ENCODE measurements at regions not wholly inside any gene's neighbourhood (a gene's known extent, or its start where the extent isn't known, plus 50 kb on each side); places are given as distances from the start of the nearest gene placed in this dataset.

GRCh38 chr5:28512648-28513047, 1474.3 kb upstream of the CDH9 start:
- no peak for ATAC-seq
- DNase-seq (ENCODE audit: low spot score), result no peak

DNA sequence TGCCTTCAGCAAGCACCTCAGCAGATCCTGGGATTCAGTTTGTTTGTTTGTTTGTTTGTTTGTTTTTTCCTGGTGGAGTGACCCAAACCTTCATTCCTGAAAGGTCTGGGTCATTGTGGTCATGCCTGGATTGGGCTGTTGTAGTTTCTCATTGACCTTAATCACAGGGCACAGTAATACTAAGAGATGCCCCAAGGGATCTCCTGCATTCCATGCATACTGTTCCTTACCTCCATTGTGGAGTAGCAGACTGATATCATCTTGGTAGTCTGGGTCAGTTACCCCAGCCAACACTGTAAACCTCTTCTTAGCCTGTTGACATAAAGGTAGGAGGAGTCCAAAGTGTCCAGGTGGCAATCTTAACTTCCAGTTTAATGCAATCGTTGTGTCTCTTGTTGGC, 1466.7 kb upstream of the CDH9 start:
- no peak for ATAC-seq
- no peak for DNase-seq (ENCODE audit: low spot score)

DNA sequence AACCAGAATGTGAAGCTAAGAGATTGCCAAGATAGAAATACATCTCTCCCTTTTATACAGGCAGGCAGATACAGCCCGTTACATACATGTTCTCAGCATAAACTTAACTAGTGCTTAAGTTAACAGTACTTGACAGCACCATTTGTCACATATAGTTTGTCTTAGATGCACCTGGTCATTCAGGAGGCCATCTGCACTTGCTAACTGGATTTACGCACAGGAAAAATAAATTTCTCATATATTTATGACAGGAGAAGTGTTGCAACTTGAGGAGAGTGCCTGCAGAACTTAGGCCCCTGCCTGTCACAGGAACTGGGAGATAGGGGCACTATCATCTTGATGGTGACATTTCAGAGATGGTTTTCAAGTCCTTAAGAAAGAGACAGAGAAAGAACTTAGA, 1462.1 kb upstream of the CDH9 start:
- ATAC-seq, result no peak
- no peak for DNase-seq (ENCODE audit: low spot score)

DNA sequence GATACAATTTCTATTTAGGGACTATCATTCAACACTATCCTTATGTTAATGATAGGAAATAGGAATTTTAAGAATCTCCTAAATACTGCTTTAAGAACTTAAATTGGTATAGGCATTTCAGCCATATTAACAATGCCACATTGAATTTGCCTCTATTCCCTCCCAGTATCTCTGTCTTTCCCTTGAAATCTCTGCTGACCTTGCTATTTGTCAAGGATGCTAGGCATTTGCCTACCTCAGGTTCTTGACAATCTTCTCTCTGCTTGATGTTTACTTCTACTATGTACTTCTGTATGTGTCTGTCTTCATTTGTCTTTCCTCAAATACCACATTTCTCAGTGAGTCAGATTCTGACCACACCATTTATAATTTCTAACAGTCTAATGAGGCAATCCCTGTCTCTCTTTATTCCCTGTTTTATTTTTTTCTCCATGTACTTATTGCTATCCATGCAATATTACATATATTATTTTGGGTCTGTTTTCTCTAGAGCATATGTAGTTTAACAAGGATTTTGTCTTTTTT, 1461.4 kb upstream of the CDH9 start:
- DNase-seq (ENCODE audit: low spot score) (no peak), ATAC-seq (no peak)

- DNase-seq (ENCODE audit: low spot score) (no peak), ATAC-seq (no peak)
Observed at GRCh38 chr5:28495876-28496275, 1457.5 kb upstream of the CDH9 start.

GRCh38 chr5:28493456-28493855, 1455.1 kb upstream of the CDH9 start:
- DNase-seq (ENCODE audit: low spot score) (no peak), ATAC-seq (no peak)

- DNase-seq (ENCODE audit: low spot score) (no peak), ATAC-seq (no peak)
Observed at GRCh38 chr5:28488752-28489151, 1450.4 kb upstream of the CDH9 start.

GRCh38 chr5:28483327-28484025, 1445.1 kb upstream of the CDH9 start:
- ATAC-seq (no peak), DNase-seq (ENCODE audit: low spot score) (no peak)

DNA sequence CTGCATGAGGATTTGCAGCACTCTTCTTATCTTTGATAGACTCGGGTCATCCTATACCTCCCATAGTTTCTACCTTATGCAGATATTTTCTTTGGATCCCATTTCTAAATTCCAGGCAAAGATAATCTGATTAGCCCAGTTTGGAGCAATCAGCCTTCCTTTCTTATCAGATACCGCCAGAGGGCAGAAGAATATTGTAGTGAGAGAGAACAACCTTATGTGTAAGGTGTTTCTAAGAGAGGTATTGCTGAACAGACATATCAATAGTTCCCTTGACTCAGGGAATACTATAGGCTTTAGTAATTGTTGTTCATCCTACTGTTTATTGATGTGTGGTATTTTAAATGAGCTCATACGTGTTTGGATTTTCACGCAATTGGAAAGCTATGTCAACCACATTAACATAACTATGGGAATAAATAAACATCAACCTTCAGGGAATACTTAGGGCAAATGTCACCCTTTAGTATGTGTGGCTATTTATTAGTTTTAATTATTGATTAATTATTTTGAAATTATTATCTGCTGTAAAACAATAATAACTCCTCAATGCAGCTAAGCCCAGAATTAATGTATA, 1435.2 kb upstream of the CDH9 start:
- ATAC-seq (peak; percentile 84), DNase-seq (ENCODE audit: low spot score) (no peak)

DNA sequence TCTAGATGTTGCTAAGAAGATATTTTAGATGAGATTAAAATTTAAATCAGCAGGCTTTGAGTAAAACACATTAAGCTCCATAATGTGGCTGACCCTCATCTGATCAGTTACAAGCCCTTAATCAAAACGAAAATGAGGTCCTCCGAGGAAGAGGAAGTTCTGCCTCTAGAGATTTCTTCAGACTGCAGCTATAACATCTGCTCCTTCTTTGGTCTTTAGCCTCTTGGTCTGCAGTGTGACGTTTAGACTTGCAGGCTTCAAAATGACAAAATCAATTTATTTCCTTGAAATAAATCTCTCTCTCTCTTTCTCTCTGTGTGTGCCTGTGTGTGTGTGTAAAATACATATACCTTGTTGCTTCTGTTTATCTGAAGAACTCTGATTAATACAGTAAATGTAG, 1429.8 kb upstream of the CDH9 start:
- no peak for ATAC-seq
- DNase-seq (ENCODE audit: low spot score), result no peak

- ATAC-seq (no peak), DNase-seq (ENCODE audit: low spot score) (no peak)
Observed at GRCh38 chr5:28463728-28464127, 1425.3 kb upstream of the CDH9 start.

GRCh38 chr5:28451483-28451882, 1413.1 kb upstream of the CDH9 start:
- ATAC-seq (no peak), DNase-seq (ENCODE audit: low spot score) (no peak)

DNA sequence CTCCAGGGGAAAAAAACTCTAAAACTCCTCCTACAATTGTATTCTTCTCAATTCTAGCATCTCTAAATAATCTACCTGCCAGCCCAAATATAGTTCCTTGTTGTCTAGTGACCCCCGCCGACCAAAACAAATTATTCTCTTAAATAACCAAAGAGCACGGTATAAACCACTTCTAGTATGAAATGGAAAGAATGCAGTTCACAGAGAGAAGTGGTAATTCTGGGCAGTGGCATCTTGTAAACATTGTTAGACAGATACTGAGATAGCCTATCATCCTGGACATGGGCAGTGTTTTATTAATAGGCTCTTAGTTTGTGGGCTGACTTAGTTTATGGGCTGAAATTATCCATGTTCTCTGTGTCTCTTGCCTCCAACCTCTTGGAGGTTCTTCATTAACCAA, 1412.6 kb upstream of the CDH9 start:
- DNase-seq (ENCODE audit: low spot score), result no peak
- no peak for ATAC-seq

- ATAC-seq, result no peak
- DNase-seq (ENCODE audit: low spot score), result no peak
Observed at GRCh38 chr5:28448791-28449190, 1410.4 kb upstream of the CDH9 start.

GRCh38 chr5:28430565-28431178, 1392.3 kb upstream of the CDH9 start:
- ATAC-seq (no peak), DNase-seq (ENCODE audit: low spot score) (no peak)

DNA sequence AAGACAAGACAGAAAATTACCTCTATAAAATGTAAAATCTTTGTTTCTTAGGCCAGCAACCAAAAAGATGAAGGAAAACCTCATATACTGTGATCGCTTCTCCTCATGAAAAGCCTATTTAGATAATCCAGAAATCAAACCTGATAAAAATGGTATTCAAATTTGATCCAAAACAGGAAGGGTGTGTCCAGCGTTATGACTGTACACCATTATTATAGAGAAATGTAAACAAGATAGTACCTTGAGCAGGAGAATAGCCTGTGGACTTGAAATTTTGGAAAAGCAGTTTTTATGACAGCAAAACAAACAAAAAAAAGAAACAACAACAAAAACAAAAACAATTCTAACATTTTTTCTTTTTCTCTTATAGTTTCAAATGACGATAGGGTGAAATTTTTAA, 1382.8 kb upstream of the CDH9 start:
- DNase-seq (ENCODE audit: low spot score) (no peak), ATAC-seq (no peak)

GRCh38 chr5:28415791-28416443, 1377.5 kb upstream of the CDH9 start:
- DNase-seq (ENCODE audit: low spot score) (no peak), ATAC-seq (no peak)

GRCh38 chr5:28414619-28415018, 1376.2 kb upstream of the CDH9 start:
- ATAC-seq (no peak), DNase-seq (ENCODE audit: low spot score) (no peak)

GRCh38 chr5:28408651-28409050, 1370.3 kb upstream of the CDH9 start:
- DNase-seq (ENCODE audit: low spot score) (no peak), ATAC-seq (no peak)

DNA sequence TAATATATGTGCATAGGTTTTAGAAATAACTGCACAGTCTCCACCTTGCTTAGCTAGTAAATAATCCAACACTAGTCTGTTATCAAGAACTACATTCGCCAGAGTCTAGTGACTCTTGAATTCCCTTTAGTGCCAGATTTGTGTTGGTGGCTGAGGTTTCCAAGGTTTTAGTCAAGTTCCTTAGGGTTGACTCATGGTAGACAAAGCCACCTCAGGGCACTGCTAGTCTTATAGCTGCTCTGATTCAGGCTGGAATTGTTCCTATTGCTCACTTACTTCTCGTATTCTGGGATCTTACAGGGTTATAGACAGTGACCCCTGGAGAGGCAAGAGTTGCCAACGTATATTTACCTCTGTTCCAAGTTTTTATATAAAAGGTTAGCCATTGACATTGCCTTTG, 1369.8 kb upstream of the CDH9 start:
- ATAC-seq, result no peak

GRCh38 chr5:28404363-28405071, 1366.1 kb upstream of the CDH9 start:
- ATAC-seq, result no peak
- DNase-seq (ENCODE audit: low spot score), result no peak

More for the DNA sequence above, 1369.8 kb upstream of the CDH9 start:
- no peak for DNase-seq (ENCODE audit: low spot score)
